ENCODE measurements at regions not wholly inside any gene's neighbourhood (a gene's known extent, or its start where the extent isn't known, plus 50 kb on each side); places are given as distances from the start of the nearest gene placed in this dataset.
A peak's percentile ranks its signal among the peaks of the same experiment; 100 is the strongest.

- Histone ChIP-seq H3K27me3 (ENCODE audit: control insufficient read depth, insufficient read depth, low read length) (no peaks in the 10 kb centered on the region), H3K36me3 (replicated peaks; ENCODE audit: control insufficient read depth, insufficient read depth, low read length) (no peaks in the 10 kb centered on the region), H3K4me3 (ENCODE audit: insufficient read depth, low read depth, low read length) (no peak overlapping the region)
- no peak for DNase-seq
These were observed 132.4 kb downstream of the RPL22L1 start for GRCh38 chr3:170737498-170738162.

- Histone ChIP-seq H3K27me3 (ENCODE audit: control insufficient read depth, insufficient read depth, low read length) (no peaks in the 10 kb centered on the region), H3K4me3 (ENCODE audit: insufficient read depth, low read depth, low read length) (no peak overlapping the region), H3K36me3 (replicated peaks; ENCODE audit: control insufficient read depth, insufficient read depth, low read length) (no peaks in the 10 kb centered on the region)
- no peak for DNase-seq
These were observed 134.2 kb downstream of the RPL22L1 start for GRCh38 chr3:170735821-170736220.

GRCh38 chr3:170734735-170735065 is 135.3 kb downstream of the RPL22L1 start:
- Histone ChIP-seq H3K36me3 (replicated peaks; ENCODE audit: control insufficient read depth, insufficient read depth, low read length) (no peaks in the 10 kb centered on the region), H3K4me3 (ENCODE audit: insufficient read depth, low read depth, low read length) (no peak overlapping the region), H3K27me3 (ENCODE audit: control insufficient read depth, insufficient read depth, low read length) (no peaks in the 10 kb centered on the region)
- DNase-seq = no peak

- H3K36me3 ChIP-seq (replicated peaks; ENCODE audit: control insufficient read depth, insufficient read depth, low read length) = no peaks in the 10 kb centered on the region
- DNase-seq = peak; percentile 8
- H3K27me3 ChIP-seq (ENCODE audit: control insufficient read depth, insufficient read depth, low read length) = no peaks in the 10 kb centered on the region
- H3K4me3 ChIP-seq (ENCODE audit: insufficient read depth, low read depth, low read length) = no peak overlapping the region
These were observed 135.8 kb downstream of the RPL22L1 start for GRCh38 chr3:170734043-170734734.

- no peak overlapping the region for H3K4me3 ChIP-seq (ENCODE audit: insufficient read depth, low read depth, low read length)
- no peak for DNase-seq
- H3K27me3 ChIP-seq (ENCODE audit: control insufficient read depth, insufficient read depth, low read length) = no peaks in the 10 kb centered on the region
- H3K36me3 ChIP-seq (replicated peaks; ENCODE audit: control insufficient read depth, insufficient read depth, low read length) = no peaks in the 10 kb centered on the region
These were observed 137.2 kb downstream of the RPL22L1 start for GRCh38 chr3:170732660-170733245.

- Histone ChIP-seq H3K27me3 (ENCODE audit: control insufficient read depth, insufficient read depth, low read length) (no peaks in the 10 kb centered on the region), H3K36me3 (replicated peaks; ENCODE audit: control insufficient read depth, insufficient read depth, low read length) (no peaks in the 10 kb centered on the region), H3K4me3 (ENCODE audit: insufficient read depth, low read depth, low read length) (no peak overlapping the region)
- DNase-seq = no peak
These were observed 138.7 kb downstream of the RPL22L1 start for GRCh38 chr3:170731281-170731680.

GRCh38 chr3:170730071-170730812 is 139.8 kb downstream of the RPL22L1 start:
- H3K4me3 ChIP-seq (ENCODE audit: insufficient read depth, low read depth, low read length) = no peak overlapping the region
- H3K36me3 ChIP-seq (replicated peaks; ENCODE audit: control insufficient read depth, insufficient read depth, low read length) = no peaks in the 10 kb centered on the region
- H3K27me3 ChIP-seq (ENCODE audit: control insufficient read depth, insufficient read depth, low read length) = no peaks in the 10 kb centered on the region
- DNase-seq = no peak

- Histone ChIP-seq H3K27me3 (ENCODE audit: control insufficient read depth, insufficient read depth, low read length) (no peaks in the 10 kb centered on the region), H3K4me3 (ENCODE audit: insufficient read depth, low read depth, low read length) (no peak overlapping the region), H3K36me3 (replicated peaks; ENCODE audit: control insufficient read depth, insufficient read depth, low read length) (no peaks in the 10 kb centered on the region)
- no peak for DNase-seq
These were observed 141.8 kb downstream of the RPL22L1 start for GRCh38 chr3:170728181-170728580.

- H3K36me3 ChIP-seq (replicated peaks; ENCODE audit: control insufficient read depth, insufficient read depth, low read length) = no peaks in the 10 kb centered on the region
- H3K27me3 ChIP-seq (ENCODE audit: control insufficient read depth, insufficient read depth, low read length) = no peaks in the 10 kb centered on the region
- DNase-seq = no peak
- no peak overlapping the region for H3K4me3 ChIP-seq (ENCODE audit: insufficient read depth, low read depth, low read length)
These were observed 141.9 kb upstream of the SLC7A14 start for GRCh38 chr3:170727754-170728153.

- Histone ChIP-seq H3K4me3 (ENCODE audit: insufficient read depth, low read depth, low read length) (no peak overlapping the region), H3K27me3 (ENCODE audit: control insufficient read depth, insufficient read depth, low read length) (no peaks in the 10 kb centered on the region), H3K36me3 (replicated peaks; ENCODE audit: control insufficient read depth, insufficient read depth, low read length) (no peaks in the 10 kb centered on the region)
- no peak for DNase-seq
These were observed 141.2 kb upstream of the SLC7A14 start for GRCh38 chr3:170726976-170727661.

GRCh38 chr3:170725285-170725731 is 139.4 kb upstream of the SLC7A14 start:
- DNase-seq = no peak
- H3K27me3 ChIP-seq (ENCODE audit: control insufficient read depth, insufficient read depth, low read length) = no peaks in the 10 kb centered on the region
- H3K4me3 ChIP-seq (ENCODE audit: insufficient read depth, low read depth, low read length) = no peak overlapping the region

GRCh38 chr3:170724599-170725280 is 138.9 kb upstream of the SLC7A14 start:
- DNase-seq = no peak
- Histone ChIP-seq H3K27me3 (ENCODE audit: control insufficient read depth, insufficient read depth, low read length) (no peaks in the 10 kb centered on the region), H3K4me3 (ENCODE audit: insufficient read depth, low read depth, low read length) (no peak overlapping the region), H3K36me3 (replicated peaks; ENCODE audit: control insufficient read depth, insufficient read depth, low read length) (no peaks in the 10 kb centered on the region)

More at GRCh38 chr3:170725285-170725731, 139.4 kb upstream of the SLC7A14 start:
- H3K36me3 ChIP-seq (replicated peaks; ENCODE audit: control insufficient read depth, insufficient read depth, low read length) = no peaks in the 10 kb centered on the region

- no peak for DNase-seq
- no peak overlapping the region for H3K4me3 ChIP-seq (ENCODE audit: insufficient read depth, low read depth, low read length)
- H3K27me3 ChIP-seq (ENCODE audit: control insufficient read depth, insufficient read depth, low read length) = no peaks in the 10 kb centered on the region
- H3K36me3 ChIP-seq (replicated peaks; ENCODE audit: control insufficient read depth, insufficient read depth, low read length) = no peaks in the 10 kb centered on the region
These were observed 137.4 kb upstream of the SLC7A14 start for GRCh38 chr3:170723241-170723640.

- H3K36me3 ChIP-seq (replicated peaks; ENCODE audit: control insufficient read depth, insufficient read depth, low read length) = no peaks in the 10 kb centered on the region
- DNase-seq = no peak
- H3K27me3 ChIP-seq (ENCODE audit: control insufficient read depth, insufficient read depth, low read length) = no peaks in the 10 kb centered on the region
- no peak overlapping the region for H3K4me3 ChIP-seq (ENCODE audit: insufficient read depth, low read depth, low read length)
These were observed 135.7 kb upstream of the SLC7A14 start for GRCh38 chr3:170721563-170721962.

All from H7 (cell line).